ENCODE measurements at regions not wholly inside any gene's neighbourhood (a gene's known extent, or its start where the extent isn't known, plus 50 kb on each side); places are given as distances from the start of the nearest gene placed in this dataset.

DNA sequence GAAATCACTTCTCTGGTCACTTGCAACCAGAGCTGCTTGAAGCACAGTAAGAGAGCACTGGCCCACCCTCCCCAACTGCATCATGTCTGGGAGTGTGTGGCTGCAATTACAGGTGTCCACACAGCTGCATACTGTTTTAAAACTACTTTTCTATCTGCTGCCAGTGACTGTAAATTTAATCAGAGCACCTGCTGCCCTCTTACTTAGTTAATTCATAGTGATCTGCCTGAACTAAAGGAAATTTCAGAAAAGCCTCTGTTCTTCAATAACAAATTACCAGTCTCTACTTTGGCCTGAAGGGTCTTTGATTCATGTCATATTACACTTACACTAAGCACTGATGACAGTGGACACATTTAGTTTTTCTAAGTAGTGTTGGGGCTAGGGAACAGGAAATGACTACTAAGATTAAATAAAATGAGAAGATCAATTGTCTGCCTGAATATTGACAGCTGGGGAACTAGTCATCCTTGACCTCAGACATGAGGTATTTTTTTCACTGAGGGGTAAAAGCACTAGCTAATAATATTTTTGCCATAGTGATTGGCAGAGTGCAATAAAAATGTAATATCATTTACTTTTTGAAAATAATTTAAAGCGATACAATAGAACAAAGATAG is 788.9 kb upstream of the GRAMD2B start:
- Histone ChIP-seq H3K36me3 (no peaks in the 10 kb centered on the region), H3K9me3 (no peaks in the 10 kb centered on the region), H3K4me1 (no peaks in the 10 kb centered on the region), H3K27ac (no peak overlapping the region), H3K27me3 (no peaks in the 10 kb centered on the region), H3K4me3 (replicated peaks in 1 of 3) (no peak overlapping the region)
- intact Hi-C loops (cut with DNase I) = no loop called here
- DNase-seq = no peak
- TF ChIP-seq, protein P1, sequence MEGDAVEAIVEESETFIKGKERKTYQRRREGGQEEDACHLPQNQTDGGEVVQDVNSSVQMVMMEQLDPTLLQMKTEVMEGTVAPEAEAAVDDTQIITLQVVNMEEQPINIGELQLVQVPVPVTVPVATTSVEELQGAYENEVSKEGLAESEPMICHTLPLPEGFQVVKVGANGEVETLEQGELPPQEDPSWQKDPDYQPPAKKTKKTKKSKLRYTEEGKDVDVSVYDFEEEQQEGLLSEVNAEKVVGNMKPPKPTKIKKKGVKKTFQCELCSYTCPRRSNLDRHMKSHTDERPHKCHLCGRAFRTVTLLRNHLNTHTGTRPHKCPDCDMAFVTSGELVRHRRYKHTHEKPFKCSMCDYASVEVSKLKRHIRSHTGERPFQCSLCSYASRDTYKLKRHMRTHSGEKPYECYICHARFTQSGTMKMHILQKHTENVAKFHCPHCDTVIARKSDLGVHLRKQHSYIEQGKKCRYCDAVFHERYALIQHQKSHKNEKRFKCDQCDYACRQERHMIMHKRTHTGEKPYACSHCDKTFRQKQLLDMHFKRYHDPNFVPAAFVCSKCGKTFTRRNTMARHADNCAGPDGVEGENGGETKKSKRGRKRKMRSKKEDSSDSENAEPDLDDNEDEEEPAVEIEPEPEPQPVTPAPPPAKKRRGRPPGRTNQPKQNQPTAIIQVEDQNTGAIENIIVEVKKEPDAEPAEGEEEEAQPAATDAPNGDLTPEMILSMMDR (IDR thresholded peaks at IDR 0.05) = no peak
- TF ChIP-seq POLR2A (IDR thresholded peaks at IDR 0.05) = no peak
- WGBS, 2 donors = 97 to 100% methylated on average over 1 of the region's 1 CpG

DNA sequence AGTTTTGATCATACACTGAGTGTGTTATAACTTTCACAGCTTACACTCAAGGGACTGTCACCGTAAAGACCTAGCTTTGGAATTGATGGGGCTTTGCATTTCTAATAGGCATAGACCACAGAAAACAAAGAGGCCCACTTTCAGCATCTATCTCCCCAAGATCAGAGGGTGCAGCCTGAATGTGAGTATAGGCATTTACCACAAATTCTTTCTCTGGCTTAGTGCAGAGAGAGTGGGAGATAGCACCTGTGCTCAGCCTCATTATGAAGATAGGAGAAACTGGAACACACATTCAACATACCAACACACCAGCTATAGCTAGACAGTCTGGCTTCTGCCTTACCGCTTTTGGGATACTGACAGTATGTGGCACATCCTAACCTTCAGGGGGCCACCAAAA is 783.4 kb upstream of the GRAMD2B start:
- 52 to 58% methylated on average over 2 of the region's 2 CpGs for WGBS, 2 donors
- TF ChIP-seq, protein P1 (IDR thresholded peaks at IDR 0.05) = no peak
- no peak for TF ChIP-seq POLR2A (IDR thresholded peaks at IDR 0.05)

DNA sequence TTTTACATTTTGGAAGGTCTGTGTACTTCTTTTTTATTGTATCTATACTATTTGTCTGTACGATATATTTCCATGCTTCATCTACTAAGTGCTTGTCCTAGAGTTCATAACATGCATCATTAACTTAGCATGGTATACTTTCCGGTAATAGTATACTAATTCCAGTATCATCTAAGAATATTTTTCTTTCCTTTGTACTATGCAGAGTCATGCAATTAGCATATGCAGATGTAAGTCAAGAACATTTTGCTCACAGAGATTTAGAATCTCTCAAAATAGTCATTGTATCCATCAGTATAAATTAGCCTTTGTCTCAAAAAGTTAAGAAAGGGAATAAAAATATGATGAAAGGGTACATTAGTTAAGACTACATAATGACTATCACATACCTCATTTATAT is 770.4 kb upstream of the GRAMD2B start:
- TF ChIP-seq POLR2A (IDR thresholded peaks at IDR 0.05) = no peak
- TF ChIP-seq, protein P1 (IDR thresholded peaks at IDR 0.05) = no peak
- Histone ChIP-seq H3K4me3 (replicated peaks in 1 of 3) (no peak overlapping the region), H3K36me3 (no peaks in the 10 kb centered on the region), H3K27me3 (no peaks in the 10 kb centered on the region), H3K9me3 (no peaks in the 10 kb centered on the region), H3K27ac (no peak overlapping the region), H3K4me1 (peaks cover 0 to 13% of the 10 kb centered on the region in 2 donors)
- no peak for DNase-seq
- intact Hi-C loops (cut with DNase I) = no loop called here
- WGBS, 2 donors = 96 to 97% methylated on average over 2 of the region's 2 CpGs

More for the DNA sequence above, 783.4 kb upstream of the GRAMD2B start:
- Histone ChIP-seq H3K4me1 (no peaks in the 10 kb centered on the region), H3K4me3 (replicated peaks in 1 of 3) (no peak overlapping the region), H3K9me3 (no peaks in the 10 kb centered on the region), H3K27ac (no peak overlapping the region), H3K27me3 (no peaks in the 10 kb centered on the region), H3K36me3 (no peaks in the 10 kb centered on the region)
- DNase-seq = no peak
- intact Hi-C loops (cut with DNase I) = no loop called here

DNA sequence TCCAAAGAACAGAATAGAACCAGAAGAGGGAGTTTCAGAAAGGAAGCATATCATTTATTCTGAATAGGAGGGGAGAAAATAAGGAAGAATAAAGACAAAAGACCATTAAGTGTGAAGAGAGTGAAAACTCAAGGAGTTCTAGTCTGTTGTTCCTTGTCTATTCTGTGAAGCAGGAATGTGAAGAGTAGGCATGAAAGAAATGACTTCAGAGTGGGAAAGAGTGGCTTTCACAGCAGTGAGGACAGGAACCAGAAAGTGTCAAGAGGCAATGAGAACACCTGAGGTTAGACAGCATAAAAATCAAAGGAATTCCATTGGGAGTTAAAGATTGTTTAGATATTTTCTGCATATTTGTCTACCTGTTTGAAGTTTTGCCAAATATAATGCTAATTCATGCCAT is 768.8 kb upstream of the GRAMD2B start:
- Histone ChIP-seq H3K36me3 (no peaks in the 10 kb centered on the region), H3K9me3 (no peaks in the 10 kb centered on the region), H3K4me3 (replicated peaks in 1 of 3) (no peak overlapping the region), H3K4me1 (peaks cover 0 to 13% of the 10 kb centered on the region in 2 donors), H3K27me3 (no peaks in the 10 kb centered on the region), H3K27ac (no peak overlapping the region)
- no peak for DNase-seq
- intact Hi-C loops (cut with DNase I) = no loop called here
- TF ChIP-seq, protein P1 (IDR thresholded peaks at IDR 0.05) = no peak
- TF ChIP-seq POLR2A (IDR thresholded peaks at IDR 0.05) = no peak

DNA sequence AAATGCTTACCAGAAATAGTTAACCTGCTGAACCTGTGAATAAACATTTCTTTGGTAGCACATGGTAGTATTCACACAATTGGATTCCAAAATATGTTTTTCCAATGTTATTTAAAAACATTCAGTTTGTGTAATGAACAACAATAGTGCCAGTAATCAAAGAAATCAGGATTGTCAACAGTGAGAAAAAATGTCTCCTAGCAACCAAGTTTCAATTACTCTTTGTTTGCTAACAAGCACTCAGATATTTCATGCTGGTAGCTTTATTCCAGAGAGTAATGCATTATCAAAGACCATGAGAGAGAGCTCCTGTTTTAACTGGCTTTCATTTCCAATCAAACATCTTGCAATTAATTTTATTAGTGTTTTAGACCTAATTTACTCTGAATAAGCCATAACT is 768.1 kb upstream of the GRAMD2B start:
- no peaks in the 10 kb centered on the region for H3K27me3 ChIP-seq
- H3K27ac ChIP-seq = no peak overlapping the region
- no peak for DNase-seq
- H3K9me3 ChIP-seq = no peaks in the 10 kb centered on the region
- H3K4me3 ChIP-seq (replicated peaks in 1 of 3) = no peak overlapping the region
- TF ChIP-seq, protein P1 (IDR thresholded peaks at IDR 0.05) = no peak
- no peak for TF ChIP-seq POLR2A (IDR thresholded peaks at IDR 0.05)
- intact Hi-C loops (cut with DNase I) = no loop called here
- H3K4me1 ChIP-seq = peaks cover 0 to 13% of the 10 kb centered on the region in 2 donors
- H3K36me3 ChIP-seq = no peaks in the 10 kb centered on the region
